Fibroblast of villous mesenchyme (primary cell): ENCODE measurements at regions not wholly inside any gene's neighbourhood (a gene's known extent, or its start where the extent isn't known, plus 50 kb on each side); places are given as distances from the start of the nearest gene placed in this dataset.

Experiments
- DNase-seq: peaks from one replicate; pipeline ENCODE4 v3.0.0-alpha.2; 2010; ENCODE audit warnings: low read depth
- H3K4me3 ChIP-seq: 2 replicates; pipeline ENCODE4 v1.5.1; 2011; ENCODE audit warnings: low read depth, mild to moderate bottlenecking, low read length
- TF ChIP-seq, protein P1 (sequence below): IDR thresholded peaks from 2 replicates; pipeline ENCODE4 v1.5.1; 2012; ENCODE audit warnings: low read depth, mild to moderate bottlenecking, low read length; ENCODE audit not compliant: insufficient read depth

DNA sequence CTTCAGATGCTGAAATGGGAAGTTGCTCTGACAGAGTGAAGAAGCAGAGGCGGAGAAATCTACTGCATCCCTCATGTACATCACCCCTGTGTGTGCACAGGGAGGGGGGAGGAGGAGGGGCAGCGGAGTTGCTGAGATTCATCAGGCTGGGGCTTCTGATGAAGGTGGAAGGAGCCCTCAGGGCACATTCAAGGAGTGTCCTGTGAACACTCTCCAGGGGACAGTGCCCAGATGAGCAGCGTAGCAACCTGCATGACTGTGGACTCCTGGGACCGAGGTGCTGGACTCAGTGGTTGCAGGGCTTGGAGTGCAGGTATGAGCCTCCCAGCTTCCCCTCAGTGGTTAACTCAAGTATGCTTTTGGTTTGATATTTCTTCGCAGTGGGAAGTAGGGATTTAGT is 257.8 kb upstream of the B3GAT1 start:
- DNase-seq = no peak
- H3K4me3 ChIP-seq = no peak overlapping the region
- TF ChIP-seq, protein P1, sequence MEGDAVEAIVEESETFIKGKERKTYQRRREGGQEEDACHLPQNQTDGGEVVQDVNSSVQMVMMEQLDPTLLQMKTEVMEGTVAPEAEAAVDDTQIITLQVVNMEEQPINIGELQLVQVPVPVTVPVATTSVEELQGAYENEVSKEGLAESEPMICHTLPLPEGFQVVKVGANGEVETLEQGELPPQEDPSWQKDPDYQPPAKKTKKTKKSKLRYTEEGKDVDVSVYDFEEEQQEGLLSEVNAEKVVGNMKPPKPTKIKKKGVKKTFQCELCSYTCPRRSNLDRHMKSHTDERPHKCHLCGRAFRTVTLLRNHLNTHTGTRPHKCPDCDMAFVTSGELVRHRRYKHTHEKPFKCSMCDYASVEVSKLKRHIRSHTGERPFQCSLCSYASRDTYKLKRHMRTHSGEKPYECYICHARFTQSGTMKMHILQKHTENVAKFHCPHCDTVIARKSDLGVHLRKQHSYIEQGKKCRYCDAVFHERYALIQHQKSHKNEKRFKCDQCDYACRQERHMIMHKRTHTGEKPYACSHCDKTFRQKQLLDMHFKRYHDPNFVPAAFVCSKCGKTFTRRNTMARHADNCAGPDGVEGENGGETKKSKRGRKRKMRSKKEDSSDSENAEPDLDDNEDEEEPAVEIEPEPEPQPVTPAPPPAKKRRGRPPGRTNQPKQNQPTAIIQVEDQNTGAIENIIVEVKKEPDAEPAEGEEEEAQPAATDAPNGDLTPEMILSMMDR = no peak

DNA sequence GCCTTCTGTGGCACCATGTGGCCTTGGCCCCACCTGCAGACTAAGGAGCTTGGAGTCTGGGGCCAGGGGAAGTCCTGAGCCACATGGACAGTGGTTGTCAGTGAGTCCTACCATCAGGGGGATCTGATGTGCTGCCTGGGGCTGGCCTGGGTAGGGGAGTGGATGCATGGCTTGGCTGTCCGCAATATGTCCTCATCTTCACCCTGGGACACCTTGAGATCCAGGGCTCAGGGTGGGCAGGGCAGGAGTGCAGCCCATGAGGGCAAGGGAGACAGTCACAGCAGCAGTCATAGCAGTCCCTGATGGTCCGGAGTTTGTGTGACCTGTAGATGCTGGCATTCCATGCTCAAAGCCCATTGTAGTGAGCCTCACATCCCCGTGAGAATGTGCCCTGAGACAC is 256.8 kb upstream of the B3GAT1 start:
- H3K4me3 ChIP-seq = no peak overlapping the region
- DNase-seq = no peak
- TF ChIP-seq, protein P1 = no peak

DNA sequence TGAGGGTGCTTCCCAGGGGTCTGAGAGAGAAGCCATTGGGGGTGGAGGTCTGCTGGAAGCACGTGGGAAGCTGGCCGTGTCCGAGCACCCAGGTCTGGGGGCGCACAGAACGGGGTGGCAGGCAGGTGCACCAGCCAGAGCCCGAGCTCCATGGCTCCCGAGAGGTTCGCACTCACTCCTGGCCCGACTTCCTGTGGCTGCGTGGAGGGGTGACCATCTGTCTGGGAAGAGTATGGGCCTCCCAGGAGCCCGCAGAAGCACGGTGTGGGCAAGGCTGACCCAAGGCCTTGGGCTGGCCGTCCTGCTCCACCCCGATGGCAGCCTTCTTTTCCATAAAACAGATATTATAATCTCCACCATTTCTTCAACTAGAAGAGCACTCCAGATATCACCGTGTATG is 256.0 kb upstream of the B3GAT1 start:
- H3K4me3 ChIP-seq = no peak overlapping the region
- TF ChIP-seq, protein P1 = no peak

DNA sequence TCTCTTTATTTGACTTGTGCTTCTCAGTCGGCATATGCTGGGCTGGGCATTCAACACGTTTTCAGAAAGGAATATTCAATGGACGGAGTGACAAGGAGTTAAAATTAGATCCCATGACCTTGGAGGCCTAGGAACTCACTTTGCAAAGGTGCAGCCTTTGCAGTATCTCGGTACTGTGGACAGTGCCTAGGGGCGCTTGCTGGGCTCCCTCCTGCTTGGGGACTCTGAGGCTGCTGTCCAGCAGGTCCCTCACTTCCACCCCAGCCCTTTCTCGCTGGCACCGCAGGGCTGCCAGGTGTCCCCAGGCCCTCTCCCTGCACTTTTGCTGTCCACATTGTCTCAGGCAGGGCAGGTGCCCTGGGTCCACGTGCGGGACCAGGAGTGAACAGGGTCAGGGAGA is 255.5 kb upstream of the B3GAT1 start:
- DNase-seq = no peak
- no peak overlapping the region for H3K4me3 ChIP-seq
- TF ChIP-seq, protein P1 = no peak

More for the DNA sequence above, 256.0 kb upstream of the B3GAT1 start:
- no peak for DNase-seq

DNA sequence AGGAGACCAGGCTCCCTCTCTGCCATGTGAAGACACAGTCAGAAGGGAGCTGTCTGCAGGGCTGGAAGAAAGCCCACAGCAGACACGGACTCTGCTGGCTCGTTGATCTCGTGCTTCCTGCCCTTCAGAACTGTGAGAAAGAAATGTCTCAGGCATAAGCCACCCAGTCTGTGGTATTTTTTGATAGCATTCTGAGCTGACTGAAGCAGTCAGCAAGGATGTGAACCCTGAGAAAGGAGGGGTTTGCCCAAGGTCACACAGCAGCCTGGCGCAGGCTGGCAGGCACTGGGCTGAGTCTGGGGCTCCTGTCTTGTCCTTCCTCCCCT is 255.1 kb upstream of the B3GAT1 start:
- no peak overlapping the region for H3K4me3 ChIP-seq
- DNase-seq = no peak
- TF ChIP-seq, protein P1 = no peak

DNA sequence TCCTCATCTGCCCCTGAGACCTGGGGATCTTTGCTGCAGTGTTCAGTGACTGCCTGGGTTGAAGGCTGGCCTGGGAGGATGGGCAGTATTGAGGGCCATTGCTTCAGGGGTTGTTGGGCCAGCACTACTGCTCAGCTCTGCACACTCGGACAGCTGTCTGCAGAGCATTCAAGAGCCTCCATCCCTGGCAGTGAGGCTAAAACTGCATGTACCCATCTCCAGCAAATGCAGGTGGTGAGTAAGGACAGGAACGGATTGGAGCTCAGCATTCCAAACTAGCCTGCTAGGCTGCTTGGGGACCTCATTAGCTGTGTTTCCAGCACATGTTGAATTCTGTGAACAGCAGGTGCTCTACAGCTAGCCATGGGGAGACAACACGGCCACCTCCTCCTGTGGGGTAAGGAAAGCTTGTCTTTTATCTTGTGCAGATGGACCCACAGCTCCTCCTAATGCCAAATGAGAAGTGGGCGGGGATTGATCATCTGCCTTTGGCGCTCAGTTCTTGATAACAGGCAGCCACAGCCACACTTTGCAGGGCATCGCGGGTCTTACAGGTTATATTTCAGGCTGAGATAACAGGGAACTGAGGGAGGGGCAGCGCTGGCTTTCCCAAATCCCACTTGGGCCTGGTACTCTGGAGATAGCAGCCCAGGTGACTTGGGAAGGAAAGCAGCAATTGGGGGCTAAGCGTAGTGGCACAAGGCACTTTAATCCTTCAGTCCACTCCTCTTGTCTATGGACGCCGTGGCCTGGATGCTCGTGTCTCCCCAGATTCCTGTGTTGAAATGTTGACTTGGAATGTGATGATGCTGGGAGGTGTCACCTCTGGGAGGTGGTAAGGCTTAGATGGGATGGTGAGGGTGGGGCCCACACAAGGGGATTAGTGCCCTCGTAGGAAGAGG is 254.5 kb upstream of the B3GAT1 start:
- TF ChIP-seq, protein P1 = no peak
- DNase-seq = no peak
- H3K4me3 ChIP-seq = no peak overlapping the region
